GM12873 (cell line): ENCODE measurements at regions not wholly inside any gene's neighbourhood (a gene's known extent, or its start where the extent isn't known, plus 50 kb on each side); places are given as distances from the start of the nearest gene placed in this dataset.

Experiments
- CTCF ChIP-seq: IDR thresholded peaks from 2 replicates; pipeline ENCODE4 v1.5.1; 2012; ENCODE audit warnings: low read depth, mild to moderate bottlenecking, moderate library complexity, low read length, control low read depth; ENCODE audit not compliant: insufficient read depth; ENCODE audit errors: missing control alignments

DNA sequence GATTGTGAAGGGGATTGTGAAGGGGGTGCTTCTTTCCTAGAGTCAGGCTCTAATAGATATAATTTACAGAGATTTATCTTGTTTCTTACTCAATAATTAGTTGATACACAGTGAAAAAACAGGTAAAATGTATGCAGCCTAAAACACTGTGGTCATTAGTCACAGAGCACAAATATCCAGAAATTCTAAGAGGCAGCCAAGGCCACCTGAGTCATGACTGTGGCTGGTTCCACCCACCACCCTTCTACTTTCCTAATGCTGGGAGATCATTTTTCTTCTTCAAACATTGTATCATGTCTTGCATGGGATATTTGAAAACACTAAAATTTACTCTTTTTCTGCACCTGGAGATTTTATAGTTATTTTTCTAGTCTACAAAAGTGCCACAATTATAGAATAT is 181.6 kb downstream of the OTOR start:
- TF ChIP-seq CTCF: no peak

- no peak for TF ChIP-seq CTCF
Measured at GRCh38 chr20:16930656-16931055, 182.5 kb downstream of the OTOR start.

GRCh38 chr20:16939051-16939450 is 190.9 kb downstream of the OTOR start:
- TF ChIP-seq CTCF: no peak

DNA sequence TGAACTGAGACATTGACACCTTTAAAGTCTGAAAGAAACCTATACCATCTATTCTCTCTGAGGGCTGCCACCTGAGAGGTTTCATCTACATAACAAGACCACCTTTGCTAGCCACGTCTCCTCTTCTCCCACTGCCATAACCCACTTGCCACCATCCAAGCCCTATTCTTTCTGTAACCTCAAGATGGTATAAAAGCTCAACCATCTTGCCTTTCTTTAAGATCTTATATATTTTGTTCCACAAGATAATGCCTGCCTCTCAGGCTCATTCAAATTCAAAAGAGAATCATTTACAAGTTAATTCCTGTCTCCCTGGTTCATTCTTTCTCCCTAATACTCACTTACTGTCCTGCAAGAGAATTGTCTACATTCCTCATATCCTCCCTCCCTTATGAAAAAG is 192.5 kb downstream of the OTOR start:
- TF ChIP-seq CTCF: no peak

GRCh38 chr20:16942051-16942450 is 193.9 kb downstream of the OTOR start:
- TF ChIP-seq CTCF: no peak

DNA sequence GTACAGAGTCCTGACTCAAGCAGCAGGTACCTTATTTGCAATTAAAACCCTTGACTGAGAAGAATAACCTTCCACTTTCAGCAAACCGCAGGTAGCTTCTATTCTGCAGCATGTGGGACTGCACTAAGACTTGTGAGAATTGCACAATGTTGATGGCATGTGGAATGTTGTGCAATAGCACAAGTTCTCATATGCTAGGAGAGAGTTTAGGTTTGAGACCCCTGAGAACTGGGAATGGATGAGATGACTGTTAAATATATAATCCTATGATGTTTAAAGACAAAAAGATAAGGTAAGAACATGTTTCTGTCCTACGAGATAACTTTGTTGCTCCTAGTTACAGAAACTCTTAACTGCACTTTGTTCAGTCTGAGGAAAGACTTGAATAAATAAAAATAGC is 194.6 kb downstream of the OTOR start:
- no peak for TF ChIP-seq CTCF

- no peak for TF ChIP-seq CTCF
Measured at GRCh38 chr20:16944745-16945144, 196.6 kb downstream of the OTOR start.

DNA sequence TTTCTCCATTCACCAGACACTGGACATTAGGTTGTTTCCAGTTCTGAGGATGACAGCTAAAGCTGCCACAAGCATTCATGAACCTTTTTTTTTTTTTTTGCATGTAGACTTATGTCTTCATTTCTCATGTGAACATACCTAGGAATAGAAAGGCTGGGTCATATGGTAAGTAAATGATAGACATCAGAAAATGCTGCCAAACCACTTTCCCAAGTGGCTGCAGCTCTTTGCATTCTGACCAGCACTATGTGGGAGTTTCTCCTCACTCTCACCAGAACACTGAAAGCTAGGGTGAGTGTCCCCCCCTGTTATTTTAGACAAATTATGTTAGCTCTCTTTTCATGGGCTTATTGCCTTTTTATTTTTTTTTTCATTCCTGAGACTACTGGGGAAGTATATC is 197.5 kb downstream of the OTOR start:
- TF ChIP-seq CTCF: no peak
